ENCODE measurements at regions not wholly inside any gene's neighbourhood (a gene's known extent, or its start where the extent isn't known, plus 50 kb on each side); places are given as distances from the start of the nearest gene placed in this dataset.

DNA sequence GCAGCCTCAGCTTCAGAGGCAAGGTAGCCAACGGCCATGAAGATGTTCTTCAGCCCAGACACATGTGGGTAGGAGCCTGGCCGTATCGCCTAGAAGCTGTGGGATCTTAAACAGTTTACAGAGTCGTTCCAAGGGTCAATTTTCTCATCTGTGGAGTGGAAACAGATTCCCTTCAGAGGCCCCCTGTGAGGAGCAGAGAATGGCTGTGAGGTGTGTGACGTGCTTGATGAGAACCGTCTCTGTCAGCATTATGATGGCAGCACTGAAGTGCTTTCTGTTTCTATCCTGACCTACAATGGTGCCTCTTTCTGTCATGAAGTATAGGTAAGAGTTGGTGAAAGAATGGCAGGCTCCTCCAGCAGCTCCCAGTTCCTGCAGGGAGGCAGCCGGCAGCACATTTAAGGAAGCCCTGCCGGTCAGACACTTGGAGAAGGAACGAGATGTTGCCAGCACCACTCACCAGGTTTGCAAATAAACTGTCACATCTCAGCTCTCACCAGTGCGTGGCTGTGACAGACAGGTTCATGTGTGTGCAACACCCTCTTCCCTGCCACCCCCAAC is 277.3 kb downstream of the FOXO1 start:
- peak; percentile 11 for DNase-seq (ENCODE audit: low read depth)

DNA sequence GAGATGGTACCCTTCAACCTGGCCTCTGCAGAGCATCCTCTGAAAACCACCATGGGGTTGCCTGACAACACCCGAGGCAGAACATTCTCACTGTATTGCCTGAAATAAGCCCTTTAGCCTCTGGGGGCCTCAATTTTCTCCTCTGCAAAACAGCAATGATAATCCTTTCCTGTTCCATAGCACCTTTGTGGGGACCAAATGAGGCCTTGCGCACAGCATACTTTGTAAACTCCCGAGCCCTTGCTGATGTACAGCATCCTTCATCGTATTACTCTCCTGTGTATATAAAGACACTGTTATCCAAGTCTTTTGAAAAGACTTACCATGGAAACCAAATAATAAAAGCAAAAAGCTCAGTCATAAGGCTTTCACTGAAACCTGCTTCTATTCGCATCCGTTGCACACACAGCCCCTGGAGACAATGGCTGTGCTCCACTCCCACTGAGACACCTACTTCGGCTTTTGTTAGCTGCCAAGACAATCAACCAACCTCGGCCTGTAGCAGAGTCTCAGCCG is 276.0 kb downstream of the FOXO1 start:
- no peak for DNase-seq (ENCODE audit: low read depth)

- no peak for DNase-seq (ENCODE audit: low read depth)
Observed at GRCh38 chr13:40391788-40392187, 274.7 kb downstream of the FOXO1 start.

- DNase-seq (ENCODE audit: low read depth) = no peak
Observed at GRCh38 chr13:40394304-40394985, 272.0 kb downstream of the FOXO1 start.

DNA sequence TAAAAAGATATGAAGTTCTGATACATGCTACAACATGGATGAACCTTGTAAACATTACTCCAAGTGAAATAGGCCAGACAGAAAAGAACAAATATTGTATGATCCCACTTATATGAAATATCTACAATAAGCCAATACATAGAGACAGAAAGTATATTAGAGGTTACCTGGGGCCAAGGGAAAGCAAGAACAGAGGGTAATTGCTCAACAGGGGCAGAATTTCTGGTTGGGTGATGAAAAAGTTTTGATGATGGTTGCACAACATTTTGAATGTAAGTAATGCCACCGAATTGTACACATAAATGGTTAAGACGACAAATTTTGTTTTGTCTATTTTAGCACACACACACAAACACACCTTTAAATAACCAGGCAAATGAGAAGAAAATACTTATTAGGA is 268.4 kb downstream of the FOXO1 start:
- DNase-seq (ENCODE audit: low read depth) = no peak

DNA sequence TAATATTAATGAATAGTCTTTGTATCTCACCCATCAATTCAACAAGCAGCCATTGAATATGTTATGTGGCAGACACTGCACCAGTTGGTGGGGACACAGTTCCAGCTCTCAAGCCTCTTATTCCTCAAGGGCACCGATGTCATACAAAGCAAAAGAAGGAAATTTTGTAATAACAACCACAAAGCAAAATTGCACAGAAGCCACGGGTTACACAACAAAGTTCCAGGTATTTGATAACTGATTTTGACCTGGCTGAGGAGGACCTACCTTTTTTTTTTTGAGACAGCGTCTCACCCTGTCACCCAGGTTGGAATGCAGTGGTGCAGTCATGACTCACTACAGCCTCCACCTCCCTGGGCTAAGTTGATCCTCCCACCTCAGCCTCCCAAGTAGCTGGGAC is 266.7 kb downstream of the FOXO1 start:
- DNase-seq (ENCODE audit: low read depth) = no peak

GRCh38 chr13:40401911-40402776 is 264.3 kb downstream of the FOXO1 start:
- DNase-seq (ENCODE audit: low read depth) = no peak

DNA sequence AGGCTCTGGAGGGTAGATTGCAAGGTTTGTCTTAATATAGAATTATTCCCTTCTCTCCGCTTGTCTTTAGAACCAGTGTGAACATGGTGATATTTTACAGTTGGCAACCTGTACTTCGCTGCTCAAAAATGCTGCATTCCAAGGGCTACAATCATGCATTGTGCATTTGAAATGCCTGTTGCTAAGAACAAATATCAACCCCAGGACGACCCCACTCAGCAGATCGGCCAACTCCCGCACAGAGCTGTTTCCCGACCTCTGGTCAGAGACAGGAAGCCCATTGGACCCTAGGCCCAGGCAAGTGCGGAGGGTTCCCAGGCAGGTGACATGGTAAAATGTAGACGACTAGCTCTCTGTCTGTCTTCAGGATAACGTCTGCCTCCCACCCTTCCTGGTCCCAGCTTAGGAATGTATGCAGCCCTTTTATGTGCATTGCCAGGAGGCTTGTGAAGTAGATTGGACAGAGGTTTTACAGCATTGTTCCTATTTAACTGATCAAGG is 263.5 kb downstream of the FOXO1 start:
- DNase-seq (ENCODE audit: low read depth) = no peak

- DNase-seq (ENCODE audit: low read depth) = no peak
Observed at GRCh38 chr13:40403509-40404241, 262.8 kb downstream of the FOXO1 start.

DNA sequence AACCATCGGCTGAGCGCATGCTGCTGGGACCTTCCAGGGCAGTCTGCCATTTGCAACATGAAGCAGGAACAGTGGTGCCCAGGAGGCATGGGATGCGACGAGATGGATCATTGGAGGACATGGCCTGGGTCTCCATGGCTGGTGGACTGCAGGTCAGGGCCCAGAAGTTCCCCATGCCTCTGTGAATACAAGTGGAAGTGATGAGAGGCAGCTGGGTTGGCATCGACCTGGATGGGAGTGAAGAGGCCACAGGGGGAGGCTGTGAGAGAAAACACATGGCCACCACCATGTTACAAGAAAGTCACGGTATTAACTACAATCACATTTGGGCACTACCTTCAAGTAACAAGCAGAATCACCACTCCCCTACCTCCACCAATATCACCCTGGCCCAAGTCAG is 262.0 kb downstream of the FOXO1 start:
- DNase-seq (ENCODE audit: low read depth) = no peak

- DNase-seq (ENCODE audit: low read depth) = no peak
Observed at GRCh38 chr13:40404967-40405716, 261.3 kb downstream of the FOXO1 start.

GRCh38 chr13:40406405-40407120 is 259.9 kb downstream of the FOXO1 start:
- no peak for DNase-seq (ENCODE audit: low read depth)

DNA sequence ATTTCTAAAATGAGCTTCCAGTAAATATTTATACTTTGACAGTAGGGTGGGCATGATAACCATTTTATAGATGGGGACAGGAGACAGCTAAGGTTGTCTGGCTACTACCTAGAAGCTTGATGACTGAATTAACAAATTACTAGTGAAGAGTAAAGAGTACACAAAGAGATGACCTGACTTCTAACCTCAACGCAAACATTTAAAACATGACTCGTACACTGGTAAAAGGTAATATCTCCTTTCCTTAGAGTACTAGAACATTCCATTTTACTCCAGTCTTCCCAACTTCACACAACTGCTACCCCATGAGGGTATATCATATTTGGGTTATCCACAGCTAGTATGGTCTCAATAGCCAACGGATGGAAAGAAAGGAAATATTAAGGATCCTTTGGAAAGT is 258.9 kb downstream of the FOXO1 start:
- no peak for DNase-seq (ENCODE audit: low read depth)

DNA sequence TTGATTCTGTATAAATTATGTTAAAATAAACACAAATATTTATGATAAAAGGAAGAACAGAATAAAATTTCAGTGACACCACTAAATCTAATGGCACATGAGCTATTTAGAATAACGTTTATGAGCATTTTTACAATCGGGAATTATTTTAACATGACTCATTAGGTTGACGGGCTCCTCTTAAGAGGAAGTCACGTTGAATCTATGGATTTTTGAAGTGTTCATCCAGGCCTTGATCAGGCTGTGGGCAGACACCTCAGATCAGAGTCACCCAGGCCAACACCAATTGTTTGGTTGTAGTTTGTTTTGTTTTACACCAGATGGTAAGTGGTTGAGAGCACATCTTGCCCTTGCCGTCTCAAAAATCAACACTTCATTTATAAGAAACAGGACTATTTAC is 257.8 kb downstream of the FOXO1 start:
- no peak for DNase-seq (ENCODE audit: low read depth)

- DNase-seq (ENCODE audit: low read depth) = no peak
Observed at GRCh38 chr13:40409278-40409677, 257.2 kb downstream of the FOXO1 start.

- DNase-seq (ENCODE audit: low read depth) = no peak
Observed at GRCh38 chr13:40410315-40410714, 256.1 kb downstream of the FOXO1 start.

GRCh38 chr13:40420160-40420740 is 246.2 kb downstream of the FOXO1 start:
- no peak for DNase-seq (ENCODE audit: low read depth)

GRCh38 chr13:40422588-40423235 is 243.7 kb downstream of the FOXO1 start:
- DNase-seq (ENCODE audit: low read depth) = no peak

GRCh38 chr13:40428354-40428753 is 238.1 kb downstream of the FOXO1 start:
- no peak for DNase-seq (ENCODE audit: low read depth)
